ENCODE measurements at regions not wholly inside any gene's neighbourhood (a gene's known extent, or its start where the extent isn't known, plus 50 kb on each side); places are given as distances from the start of the nearest gene placed in this dataset.

DNA sequence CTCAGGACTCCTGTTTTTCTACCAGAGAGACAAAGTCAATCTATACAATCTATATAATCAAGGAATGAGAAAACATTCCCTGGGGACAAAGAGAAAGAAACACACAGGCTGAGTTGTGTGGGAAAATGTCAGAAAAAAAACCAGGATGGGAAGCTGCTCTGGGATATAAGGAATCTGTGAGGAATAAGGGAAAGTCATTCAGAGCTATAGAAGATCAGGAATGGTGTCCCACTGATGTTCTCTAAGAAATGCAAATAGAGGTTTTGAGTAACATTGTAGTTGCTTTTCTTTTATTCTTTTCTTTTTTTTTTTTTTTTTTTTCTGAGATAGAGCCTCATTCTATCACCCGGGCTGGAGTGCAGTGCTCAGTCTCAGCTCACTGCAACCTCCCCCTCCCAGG, 605.9 kb upstream of the KLF4 start:
- TF ChIP-seq ZNF623 (tag by site-specific recombination; IDR thresholded peaks at IDR 0.05) (no peak), GLI4 (tag by site-specific recombination; IDR thresholded peaks at IDR 0.05) (no peak), ZBTB8A (tag by site-specific recombination; IDR thresholded peaks at IDR 0.05) (no peak), SP2 (tag by site-specific recombination; IDR thresholded peaks at IDR 0.05) (no peak), KLF7 (tag by site-specific recombination; IDR thresholded peaks at IDR 0.05; ENCODE audit: borderline replicate concordance) (no peak)
- TF ChIP-seq, protein P1, sequence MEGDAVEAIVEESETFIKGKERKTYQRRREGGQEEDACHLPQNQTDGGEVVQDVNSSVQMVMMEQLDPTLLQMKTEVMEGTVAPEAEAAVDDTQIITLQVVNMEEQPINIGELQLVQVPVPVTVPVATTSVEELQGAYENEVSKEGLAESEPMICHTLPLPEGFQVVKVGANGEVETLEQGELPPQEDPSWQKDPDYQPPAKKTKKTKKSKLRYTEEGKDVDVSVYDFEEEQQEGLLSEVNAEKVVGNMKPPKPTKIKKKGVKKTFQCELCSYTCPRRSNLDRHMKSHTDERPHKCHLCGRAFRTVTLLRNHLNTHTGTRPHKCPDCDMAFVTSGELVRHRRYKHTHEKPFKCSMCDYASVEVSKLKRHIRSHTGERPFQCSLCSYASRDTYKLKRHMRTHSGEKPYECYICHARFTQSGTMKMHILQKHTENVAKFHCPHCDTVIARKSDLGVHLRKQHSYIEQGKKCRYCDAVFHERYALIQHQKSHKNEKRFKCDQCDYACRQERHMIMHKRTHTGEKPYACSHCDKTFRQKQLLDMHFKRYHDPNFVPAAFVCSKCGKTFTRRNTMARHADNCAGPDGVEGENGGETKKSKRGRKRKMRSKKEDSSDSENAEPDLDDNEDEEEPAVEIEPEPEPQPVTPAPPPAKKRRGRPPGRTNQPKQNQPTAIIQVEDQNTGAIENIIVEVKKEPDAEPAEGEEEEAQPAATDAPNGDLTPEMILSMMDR (tag by site-specific recombination; IDR thresholded peaks at IDR 0.05): no peak
